ENCODE measurements at regions not wholly inside any gene's neighbourhood (a gene's known extent, or its start where the extent isn't known, plus 50 kb on each side); places are given as distances from the start of the nearest gene placed in this dataset.
A peak's percentile ranks its signal among the peaks of the same experiment; 100 is the strongest.

- H3K4me1 ChIP-seq (replicated peaks in 1 of 2; ENCODE audit: control insufficient read depth in 2 of 2, insufficient read depth in 2 of 2, low read length in 2 of 2): no peaks in the 10 kb centered on the region
- H3K4me2 ChIP-seq (ENCODE audit: insufficient read depth, low read length): no peak overlapping the region
- no peak for DNase-seq (ENCODE audit: extremely low read depth in 1 of 4, low spot score in 3 of 4)
- ATAC-seq: no peak
- no peaks in the 10 kb centered on the region for H3K9me3 ChIP-seq (replicated peaks; ENCODE audit: control insufficient read depth, insufficient read depth, low read depth, low read length)
- 0% methylated on average over 2 of the region's 2 CpGs for WGBS (ENCODE audit: insufficient coverage, low coverage, missing lambda C conversion rate)
- in situ Hi-C loops (cut with MboI) (no loop called here), intact Hi-C loops (cut with micrococcal nuclease) (no loop called here)
- no TSS peak for BruUV-seq (replicated peaks)
- no peak for FAIRE-seq
- no peaks in the 10 kb centered on the region for H3K79me2 ChIP-seq (ENCODE audit: control insufficient read depth, insufficient read depth, low read length)
- H3K9ac ChIP-seq (ENCODE audit: insufficient read depth in 1 of 2, low read depth in 2 of 2, low read length in 2 of 2): no peak overlapping the region
- H3K9me1 ChIP-seq (ENCODE audit: control insufficient read depth, insufficient read depth, low read length): no peaks in the 10 kb centered on the region
- CTCF ChIA-PET (ENCODE audit: low intra/inter-chr PET ratio): no interaction called here
- no peak overlapping the region for H3K4me3 ChIP-seq
- H2AFZ ChIP-seq (ENCODE audit: low read depth, low read length): no peak overlapping the region
- TF ChIP-seq CBX1 (IDR thresholded peaks at IDR 0.05; ENCODE audit: low read depth): no peak
- TF ChIP-seq ZNF146 (CRISPR knock-in tag; IDR thresholded peaks at IDR 0.05; ENCODE audit: unreplicated experiment): peak; percentile 21
- TF ChIP-seq ZFP1 (CRISPR knock-in tag; IDR thresholded peaks at IDR 0.05): 0 out of 2 replicates have a peak, but pooled peaks have one; percentile 62
- no peak overlapping the region for H3K27ac ChIP-seq (ENCODE audit: extremely low read depth, low read depth, low read length)
- POLR2A ChIA-PET: no interaction called here
- no peaks in the 10 kb centered on the region for H3K27me3 ChIP-seq (ENCODE audit: control insufficient read depth in 2 of 2, insufficient read depth in 2 of 2, low read length in 2 of 2)
- H4K20me1 ChIP-seq (replicated peaks; ENCODE audit: control insufficient read depth, insufficient read depth, low read length): no peaks in the 10 kb centered on the region
- H3K36me3 ChIP-seq (ENCODE audit: control insufficient read depth, insufficient read depth, low read length): no peaks in the 10 kb centered on the region
Observed at GRCh38 chr3:160143482-160143881, 81.7 kb upstream of the C3orf80 start.

DNA sequence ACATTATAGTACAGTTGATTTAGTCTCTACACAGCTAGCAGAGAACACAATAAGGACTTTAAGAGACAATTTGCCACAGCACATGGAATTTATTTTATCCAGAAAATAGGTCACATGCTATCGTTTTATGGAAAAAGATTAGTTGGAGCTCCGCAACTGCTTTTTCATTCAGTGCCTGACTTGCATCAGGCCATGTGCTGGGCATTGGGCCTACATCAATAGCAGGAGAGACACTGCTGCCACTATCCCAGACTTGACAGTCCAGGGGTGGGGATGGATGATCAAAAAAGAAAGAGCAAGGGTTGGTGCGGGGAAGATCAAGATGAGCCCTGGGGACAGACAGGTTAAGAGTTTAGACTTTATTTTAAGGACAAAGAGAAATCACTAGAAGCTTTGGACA, 75.2 kb upstream of the C3orf80 start:
- intact Hi-C loops (cut with micrococcal nuclease): no loop called here
- Histone ChIP-seq H3K79me2 (ENCODE audit: control insufficient read depth, insufficient read depth, low read length) (no peaks in the 10 kb centered on the region), H3K27me3 (ENCODE audit: control insufficient read depth in 2 of 2, insufficient read depth in 2 of 2, low read length in 2 of 2) (no peaks in the 10 kb centered on the region), H2AFZ (ENCODE audit: low read depth, low read length) (no peak overlapping the region), H3K36me3 (ENCODE audit: control insufficient read depth, insufficient read depth, low read length) (no peaks in the 10 kb centered on the region), H3K4me2 (ENCODE audit: insufficient read depth, low read length) (no peak overlapping the region), H3K9me3 (replicated peaks; ENCODE audit: control insufficient read depth, insufficient read depth, low read depth, low read length) (no peaks in the 10 kb centered on the region), H3K4me3 (no peak overlapping the region), H3K27ac (ENCODE audit: extremely low read depth, low read depth, low read length) (no peak overlapping the region), H3K4me1 (replicated peaks in 1 of 2; ENCODE audit: control insufficient read depth in 2 of 2, insufficient read depth in 2 of 2, low read length in 2 of 2) (no peaks in the 10 kb centered on the region), H3K9me1 (ENCODE audit: control insufficient read depth, insufficient read depth, low read length) (peaks cover 4% of the 10 kb centered on the region), H4K20me1 (replicated peaks; ENCODE audit: control insufficient read depth, insufficient read depth, low read length) (no peaks in the 10 kb centered on the region; the same call in 1 of the 2 replicates), H3K9ac (ENCODE audit: insufficient read depth in 1 of 2, low read depth in 2 of 2, low read length in 2 of 2) (no peak overlapping the region)
- DNase-seq (ENCODE audit: extremely low read depth in 1 of 4, low spot score in 3 of 4) (no peak), ATAC-seq (no peak), FAIRE-seq (no peak)
- ChIA-PET CTCF (ENCODE audit: low intra/inter-chr PET ratio) (no interaction called here), POLR2A (interaction anchor here (0.6 kb wide), 1 partner anchor 338 kb away, joined by 3 read pairs; no protein-coding TSS in a partner anchor)
- BruUV-seq (replicated peaks): no TSS peak
- 0% methylated on average over 3 of the region's 3 CpGs for WGBS (ENCODE audit: insufficient coverage, low coverage, missing lambda C conversion rate)
- in situ Hi-C loops (cut with MboI): loop anchor here (10.0 kb wide), 1 partner anchor 335 kb away; no protein-coding TSS in a partner anchor
- TF ChIP-seq, protein P1, sequence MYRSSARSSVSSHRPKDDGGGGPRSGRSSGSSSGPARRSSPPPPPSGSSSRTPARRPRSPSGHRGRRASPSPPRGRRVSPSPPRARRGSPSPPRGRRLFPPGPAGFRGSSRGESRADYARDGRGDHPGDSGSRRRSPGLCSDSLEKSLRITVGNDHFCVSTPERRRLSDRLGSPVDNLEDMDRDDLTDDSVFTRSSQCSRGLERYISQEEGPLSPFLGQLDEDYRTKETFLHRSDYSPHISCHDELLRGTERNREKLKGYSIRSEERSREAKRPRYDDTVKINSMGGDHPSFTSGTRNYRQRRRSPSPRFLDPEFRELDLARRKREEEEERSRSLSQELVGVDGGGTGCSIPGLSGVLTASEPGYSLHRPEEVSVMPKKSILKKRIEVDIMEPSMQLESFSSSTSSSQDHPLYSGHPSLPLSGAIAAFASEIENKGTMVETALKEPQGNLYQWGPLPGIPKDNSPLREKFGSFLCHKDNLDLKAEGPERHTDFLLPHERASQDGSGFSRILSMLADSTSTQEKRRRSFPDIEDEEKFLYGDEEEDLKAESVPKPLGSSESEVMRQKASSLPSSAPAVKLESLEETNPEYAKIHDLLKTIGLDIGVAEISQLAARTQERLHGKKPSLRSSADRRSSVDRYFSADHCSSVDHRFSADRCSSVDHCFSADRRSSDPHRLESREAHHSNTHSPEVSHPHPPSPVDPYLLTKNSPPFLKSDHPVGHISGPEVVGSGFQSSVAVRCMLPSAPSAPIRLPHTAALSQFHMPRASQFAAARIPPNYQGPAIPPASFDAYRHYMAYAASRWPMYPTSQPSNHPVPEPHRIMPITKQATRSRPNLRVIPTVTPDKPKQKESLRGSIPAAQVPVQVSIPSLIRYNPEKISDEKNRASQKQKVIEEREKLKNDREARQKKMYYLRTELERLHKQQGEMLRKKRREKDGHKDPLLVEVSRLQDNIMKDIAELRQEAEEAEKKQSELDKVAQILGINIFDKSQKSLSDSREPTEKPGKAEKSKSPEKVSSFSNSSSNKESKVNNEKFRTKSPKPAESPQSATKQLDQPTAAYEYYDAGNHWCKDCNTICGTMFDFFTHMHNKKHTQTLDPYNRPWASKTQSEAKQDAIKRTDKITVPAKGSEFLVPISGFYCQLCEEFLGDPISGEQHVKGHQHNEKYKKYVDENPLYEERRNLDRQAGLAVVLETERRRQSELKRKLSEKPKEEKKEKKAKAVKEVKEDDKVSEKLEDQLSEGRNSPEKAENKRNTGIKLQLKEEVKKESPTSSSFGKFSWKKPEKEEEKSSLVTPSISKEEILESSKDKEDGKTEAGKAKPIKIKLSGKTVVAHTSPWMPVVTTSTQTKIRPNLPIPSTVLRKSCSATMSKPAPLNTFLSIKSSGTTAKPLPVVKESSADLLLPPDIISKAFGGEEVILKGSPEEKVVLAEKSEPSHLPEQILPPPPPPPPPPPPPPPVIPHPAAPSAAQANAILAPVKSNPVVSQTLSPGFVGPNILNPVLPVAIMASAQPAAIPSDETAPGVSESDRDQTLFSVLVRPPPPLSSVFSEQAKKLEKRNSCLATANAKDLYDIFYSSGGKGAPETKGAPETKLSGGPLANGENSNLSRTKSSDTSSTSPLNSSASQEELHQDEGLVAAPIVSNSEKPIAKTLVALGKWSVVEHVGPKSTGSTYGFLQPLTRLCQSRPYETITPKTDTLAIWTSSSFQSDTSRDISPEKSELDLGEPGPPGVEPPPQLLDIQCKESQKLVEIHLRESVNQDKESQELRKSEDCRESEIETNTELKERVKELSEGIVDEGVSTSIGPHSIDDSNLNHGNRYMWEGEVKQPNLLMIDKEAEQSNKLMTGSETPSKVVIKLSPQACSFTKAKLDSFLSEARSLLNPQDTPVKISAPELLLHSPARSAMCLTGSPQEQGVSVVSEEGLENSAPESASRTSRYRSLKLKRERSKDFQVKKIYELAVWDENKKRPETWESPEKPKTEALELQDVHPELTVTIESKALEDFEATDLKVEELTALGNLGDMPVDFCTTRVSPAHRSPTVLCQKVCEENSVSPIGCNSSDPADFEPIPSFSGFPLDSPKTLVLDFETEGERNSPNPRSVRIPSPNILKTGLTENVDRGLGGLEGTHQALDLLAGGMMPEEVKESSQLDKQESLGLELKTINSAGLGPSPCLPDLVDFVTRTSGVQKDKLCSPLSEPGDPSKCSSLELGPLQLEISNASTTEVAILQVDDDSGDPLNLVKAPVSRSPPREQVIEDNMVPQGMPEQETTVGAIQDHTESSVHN (IDR thresholded peaks at IDR 0.05; ENCODE audit: borderline replicate concordance in 1 of 2, low read depth in 1 of 2): no peak
- TF ChIP-seq XRCC5 (IDR thresholded peaks at IDR 0.05; ENCODE audit: low read depth, low read length) (no peak), NRF1 (conservative IDR thresholded peaks at IDR 0.05 in 1 of 2, IDR thresholded peaks at IDR 0.05 in 1 of 2) (no peak)
- TF ChIP-seq, protein P2, sequence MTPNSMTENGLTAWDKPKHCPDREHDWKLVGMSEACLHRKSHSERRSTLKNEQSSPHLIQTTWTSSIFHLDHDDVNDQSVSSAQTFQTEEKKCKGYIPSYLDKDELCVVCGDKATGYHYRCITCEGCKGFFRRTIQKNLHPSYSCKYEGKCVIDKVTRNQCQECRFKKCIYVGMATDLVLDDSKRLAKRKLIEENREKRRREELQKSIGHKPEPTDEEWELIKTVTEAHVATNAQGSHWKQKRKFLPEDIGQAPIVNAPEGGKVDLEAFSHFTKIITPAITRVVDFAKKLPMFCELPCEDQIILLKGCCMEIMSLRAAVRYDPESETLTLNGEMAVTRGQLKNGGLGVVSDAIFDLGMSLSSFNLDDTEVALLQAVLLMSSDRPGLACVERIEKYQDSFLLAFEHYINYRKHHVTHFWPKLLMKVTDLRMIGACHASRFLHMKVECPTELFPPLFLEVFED (CRISPR knock-in tag; conservative IDR thresholded peaks at IDR 0.05): no peak

All from K562 (cell line).